ENCODE measurements at regions not wholly inside any gene's neighbourhood (a gene's known extent, or its start where the extent isn't known, plus 50 kb on each side); places are given as distances from the start of the nearest gene placed in this dataset.
A peak's percentile ranks its signal among the peaks of the same experiment; 100 is the strongest.

- TF ChIP-seq CTCF (IDR thresholded peaks at IDR 0.05; ENCODE audit: borderline replicate concordance, extremely low read depth, insufficient read depth): no peak
- Histone ChIP-seq H3K36me3 (ENCODE audit: control insufficient read depth in 2 of 3, insufficient read depth in 3 of 3, low read length in 3 of 3) (no peaks in the 10 kb centered on the region), H3K4me1 (ENCODE audit: control insufficient read depth in 2 of 3, insufficient read depth in 2 of 3, low read depth in 1 of 3, low read length in 3 of 3) (no peaks in the 10 kb centered on the region), H3K9me3 (ENCODE audit: control insufficient read depth in 2 of 3, insufficient read depth in 1 of 3, low read length in 3 of 3) (no peaks in the 10 kb centered on the region), H3K9ac (ENCODE audit: low read length in 3 of 3) (no peak overlapping the region), H3K27ac (ENCODE audit: low read depth in 2 of 2, low read length in 2 of 2) (no peak overlapping the region), H3K27me3 (ENCODE audit: control insufficient read depth, insufficient read depth, low read length) (no peaks in the 10 kb centered on the region), H3K4me3 (ENCODE audit: low read length in 3 of 3) (no peak overlapping the region)
- intact Hi-C loops (cut with DNase I): no loop called here
- DNase-seq (no peak), FAIRE-seq (no peak)
These were observed 165.9 kb upstream of the TLL1 start for GRCh38 chr4:165707128-165707527.

- no peaks in the 10 kb centered on the region for H3K4me1 ChIP-seq (ENCODE audit: control insufficient read depth in 2 of 3, insufficient read depth in 2 of 3, low read depth in 1 of 3, low read length in 3 of 3)
- FAIRE-seq (no peak), DNase-seq (no peak)
- H3K27ac ChIP-seq (ENCODE audit: low read depth in 2 of 2, low read length in 2 of 2): no peak overlapping the region
- no peak overlapping the region for H3K4me3 ChIP-seq (ENCODE audit: low read length in 3 of 3)
- no peaks in the 10 kb centered on the region for H3K9me3 ChIP-seq (ENCODE audit: control insufficient read depth in 2 of 3, insufficient read depth in 1 of 3, low read length in 3 of 3)
- H3K9ac ChIP-seq (ENCODE audit: low read length in 3 of 3): no peak overlapping the region
- intact Hi-C loops (cut with DNase I): no loop called here
- no peak for TF ChIP-seq CTCF (IDR thresholded peaks at IDR 0.05; ENCODE audit: borderline replicate concordance, extremely low read depth, insufficient read depth)
- H3K27me3 ChIP-seq (ENCODE audit: control insufficient read depth, insufficient read depth, low read length): no peaks in the 10 kb centered on the region
- H3K36me3 ChIP-seq (ENCODE audit: control insufficient read depth in 2 of 3, insufficient read depth in 3 of 3, low read length in 3 of 3): no peaks in the 10 kb centered on the region
These were observed 163.5 kb upstream of the TLL1 start for GRCh38 chr4:165709516-165709915.

GRCh38 chr4:165709973-165710526, 163.0 kb upstream of the TLL1 start:
- DNase-seq (peak in 2 of 5 donors; percentile 9 to 14), FAIRE-seq (no peak)
- H3K27ac ChIP-seq (ENCODE audit: low read depth in 2 of 2, low read length in 2 of 2): no peak overlapping the region
- no peaks in the 10 kb centered on the region for H3K36me3 ChIP-seq (ENCODE audit: control insufficient read depth in 2 of 3, insufficient read depth in 3 of 3, low read length in 3 of 3)
- H3K4me3 ChIP-seq (ENCODE audit: low read length in 3 of 3): no peak overlapping the region
- intact Hi-C loops (cut with DNase I): no loop called here
- no peaks in the 10 kb centered on the region for H3K4me1 ChIP-seq (ENCODE audit: control insufficient read depth in 2 of 3, insufficient read depth in 2 of 3, low read depth in 1 of 3, low read length in 3 of 3)
- no peak overlapping the region for H3K9ac ChIP-seq (ENCODE audit: low read length in 3 of 3)
- TF ChIP-seq CTCF (IDR thresholded peaks at IDR 0.05; ENCODE audit: borderline replicate concordance, extremely low read depth, insufficient read depth): no peak
- H3K27me3 ChIP-seq (ENCODE audit: control insufficient read depth, insufficient read depth, low read length): no peaks in the 10 kb centered on the region
- no peaks in the 10 kb centered on the region for H3K9me3 ChIP-seq (ENCODE audit: control insufficient read depth in 2 of 3, insufficient read depth in 1 of 3, low read length in 3 of 3)

- no peak for FAIRE-seq
- intact Hi-C loops (cut with DNase I): no loop called here
- no peak overlapping the region for H3K9ac ChIP-seq (ENCODE audit: low read length in 3 of 3)
These were observed 161.6 kb upstream of the TLL1 start for GRCh38 chr4:165711436-165711835.

More at GRCh38 chr4:165711436-165711835, 161.6 kb upstream of the TLL1 start:
- TF ChIP-seq CTCF (IDR thresholded peaks at IDR 0.05; ENCODE audit: borderline replicate concordance, extremely low read depth, insufficient read depth): no peak
- Histone ChIP-seq H3K9me3 (ENCODE audit: control insufficient read depth in 2 of 3, insufficient read depth in 1 of 3, low read length in 3 of 3) (no peaks in the 10 kb centered on the region), H3K4me3 (ENCODE audit: low read length in 3 of 3) (no peak overlapping the region), H3K27me3 (ENCODE audit: control insufficient read depth, insufficient read depth, low read length) (no peaks in the 10 kb centered on the region), H3K36me3 (ENCODE audit: control insufficient read depth in 2 of 3, insufficient read depth in 3 of 3, low read length in 3 of 3) (no peaks in the 10 kb centered on the region), H3K4me1 (ENCODE audit: control insufficient read depth in 2 of 3, insufficient read depth in 2 of 3, low read depth in 1 of 3, low read length in 3 of 3) (no peaks in the 10 kb centered on the region), H3K27ac (ENCODE audit: low read depth in 2 of 2, low read length in 2 of 2) (no peak overlapping the region)
- DNase-seq: no peak

Data from kidney (tissue), 13 donors.